ENCODE measurements at regions not wholly inside any gene's neighbourhood (a gene's known extent, or its start where the extent isn't known, plus 50 kb on each side); places are given as distances from the start of the nearest gene placed in this dataset.

DNA sequence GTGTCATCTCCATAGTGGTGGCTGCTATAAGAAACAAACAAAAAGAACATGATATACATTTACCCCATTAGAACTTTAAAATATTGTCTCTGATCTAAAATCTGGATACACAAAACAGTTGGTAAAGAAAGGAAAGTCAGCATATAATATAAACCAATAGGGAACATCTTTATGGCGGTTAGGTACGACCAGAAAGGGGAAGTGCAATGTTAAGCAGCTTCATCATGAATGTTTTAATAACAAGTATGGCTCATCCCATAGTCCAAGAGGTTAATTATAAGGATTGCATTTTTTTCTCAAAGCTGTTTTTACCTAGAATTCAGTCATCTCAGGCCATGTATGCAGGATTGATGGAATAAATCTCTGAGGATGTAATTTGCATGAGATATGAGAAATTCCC is 1869.7 kb downstream of the PCDH7 start:
- TF ChIP-seq, protein P1, sequence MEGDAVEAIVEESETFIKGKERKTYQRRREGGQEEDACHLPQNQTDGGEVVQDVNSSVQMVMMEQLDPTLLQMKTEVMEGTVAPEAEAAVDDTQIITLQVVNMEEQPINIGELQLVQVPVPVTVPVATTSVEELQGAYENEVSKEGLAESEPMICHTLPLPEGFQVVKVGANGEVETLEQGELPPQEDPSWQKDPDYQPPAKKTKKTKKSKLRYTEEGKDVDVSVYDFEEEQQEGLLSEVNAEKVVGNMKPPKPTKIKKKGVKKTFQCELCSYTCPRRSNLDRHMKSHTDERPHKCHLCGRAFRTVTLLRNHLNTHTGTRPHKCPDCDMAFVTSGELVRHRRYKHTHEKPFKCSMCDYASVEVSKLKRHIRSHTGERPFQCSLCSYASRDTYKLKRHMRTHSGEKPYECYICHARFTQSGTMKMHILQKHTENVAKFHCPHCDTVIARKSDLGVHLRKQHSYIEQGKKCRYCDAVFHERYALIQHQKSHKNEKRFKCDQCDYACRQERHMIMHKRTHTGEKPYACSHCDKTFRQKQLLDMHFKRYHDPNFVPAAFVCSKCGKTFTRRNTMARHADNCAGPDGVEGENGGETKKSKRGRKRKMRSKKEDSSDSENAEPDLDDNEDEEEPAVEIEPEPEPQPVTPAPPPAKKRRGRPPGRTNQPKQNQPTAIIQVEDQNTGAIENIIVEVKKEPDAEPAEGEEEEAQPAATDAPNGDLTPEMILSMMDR (IDR thresholded peaks at IDR 0.05 in 4 of 5, conservative IDR thresholded peaks at IDR 0.05 in 1 of 5), result no peak
- no peak for TF ChIP-seq POLR2A (IDR thresholded peaks at IDR 0.05)
